HCEC 1CT (cell line): ENCODE measurements at regions not wholly inside any gene's neighbourhood (a gene's known extent, or its start where the extent isn't known, plus 50 kb on each side); places are given as distances from the start of the nearest gene placed in this dataset.

ENCODE experiments used
- DNase-seq: peaks from one replicate; pipeline ENCODE4 v3.0.0-alpha.2; 2017

- DNase-seq: peak; percentile 42
Measured at GRCh38 chr2:193793914-193794313, 1599.2 kb upstream of the TMEFF2 start.

GRCh38 chr2:193783681-193784080 is 1588.9 kb upstream of the TMEFF2 start:
- no peak for DNase-seq

- no peak for DNase-seq
Measured at GRCh38 chr2:193778293-193778692, 1583.6 kb upstream of the TMEFF2 start.

- no peak for DNase-seq
Measured at GRCh38 chr2:193776988-193777387, 1582.3 kb upstream of the TMEFF2 start.

- DNase-seq: no peak
Measured at GRCh38 chr2:193774166-193774565, 1579.4 kb upstream of the TMEFF2 start.

GRCh38 chr2:193751299-193751698 is 1556.6 kb upstream of the TMEFF2 start:
- DNase-seq: no peak

- DNase-seq: no peak
Measured at GRCh38 chr2:193749485-193749884, 1554.8 kb upstream of the TMEFF2 start.

- no peak for DNase-seq
Measured at GRCh38 chr2:193743089-193743488, 1548.4 kb upstream of the TMEFF2 start.

GRCh38 chr2:193738892-193739291 is 1544.2 kb upstream of the TMEFF2 start:
- DNase-seq: no peak

GRCh38 chr2:193712912-193713311 is 1518.2 kb upstream of the TMEFF2 start:
- no peak for DNase-seq

- DNase-seq: peak; percentile 17
Measured at GRCh38 chr2:193703411-193703810, 1508.7 kb upstream of the TMEFF2 start.

- DNase-seq: no peak
Measured at GRCh38 chr2:193701484-193701883, 1506.8 kb upstream of the TMEFF2 start.

GRCh38 chr2:193695367-193695766 is 1500.6 kb upstream of the TMEFF2 start:
- peak; percentile 32 for DNase-seq

- DNase-seq: no peak
Measured at GRCh38 chr2:193693758-193694157, 1499.0 kb upstream of the TMEFF2 start.

- DNase-seq: no peak
Measured at GRCh38 chr2:193690572-193690971, 1495.8 kb upstream of the TMEFF2 start.

- DNase-seq: no peak
Measured at GRCh38 chr2:193687195-193687594, 1492.5 kb upstream of the TMEFF2 start.

- no peak for DNase-seq
Measured at GRCh38 chr2:193679847-193680246, 1485.1 kb upstream of the TMEFF2 start.

- no peak for DNase-seq
Measured at GRCh38 chr2:193670478-193670877, 1475.7 kb upstream of the TMEFF2 start.

GRCh38 chr2:193668557-193669323 is 1474.0 kb upstream of the TMEFF2 start:
- no peak for DNase-seq

- DNase-seq: no peak
Measured at GRCh38 chr2:193627927-193628272, 1433.2 kb upstream of the TMEFF2 start.

- DNase-seq: no peak
Measured at GRCh38 chr2:193627187-193627926, 1432.6 kb upstream of the TMEFF2 start.

- no peak for DNase-seq
Measured at GRCh38 chr2:193608451-193608850, 1413.7 kb upstream of the TMEFF2 start.

- no peak for DNase-seq
Measured at GRCh38 chr2:193590831-193591230, 1396.1 kb upstream of the TMEFF2 start.

- DNase-seq: peak; percentile 56
Measured at GRCh38 chr2:193584522-193584938, 1389.8 kb upstream of the TMEFF2 start.
